AG08396 (cell line): ENCODE measurements at regions not wholly inside any gene's neighbourhood (a gene's known extent, or its start where the extent isn't known, plus 50 kb on each side); places are given as distances from the start of the nearest gene placed in this dataset.

Experiments
- DNase-seq: peaks from one replicate; pipeline ENCODE4 v3.0.0; 2012; ENCODE audit warnings: low spot score, mixed read lengths

DNA sequence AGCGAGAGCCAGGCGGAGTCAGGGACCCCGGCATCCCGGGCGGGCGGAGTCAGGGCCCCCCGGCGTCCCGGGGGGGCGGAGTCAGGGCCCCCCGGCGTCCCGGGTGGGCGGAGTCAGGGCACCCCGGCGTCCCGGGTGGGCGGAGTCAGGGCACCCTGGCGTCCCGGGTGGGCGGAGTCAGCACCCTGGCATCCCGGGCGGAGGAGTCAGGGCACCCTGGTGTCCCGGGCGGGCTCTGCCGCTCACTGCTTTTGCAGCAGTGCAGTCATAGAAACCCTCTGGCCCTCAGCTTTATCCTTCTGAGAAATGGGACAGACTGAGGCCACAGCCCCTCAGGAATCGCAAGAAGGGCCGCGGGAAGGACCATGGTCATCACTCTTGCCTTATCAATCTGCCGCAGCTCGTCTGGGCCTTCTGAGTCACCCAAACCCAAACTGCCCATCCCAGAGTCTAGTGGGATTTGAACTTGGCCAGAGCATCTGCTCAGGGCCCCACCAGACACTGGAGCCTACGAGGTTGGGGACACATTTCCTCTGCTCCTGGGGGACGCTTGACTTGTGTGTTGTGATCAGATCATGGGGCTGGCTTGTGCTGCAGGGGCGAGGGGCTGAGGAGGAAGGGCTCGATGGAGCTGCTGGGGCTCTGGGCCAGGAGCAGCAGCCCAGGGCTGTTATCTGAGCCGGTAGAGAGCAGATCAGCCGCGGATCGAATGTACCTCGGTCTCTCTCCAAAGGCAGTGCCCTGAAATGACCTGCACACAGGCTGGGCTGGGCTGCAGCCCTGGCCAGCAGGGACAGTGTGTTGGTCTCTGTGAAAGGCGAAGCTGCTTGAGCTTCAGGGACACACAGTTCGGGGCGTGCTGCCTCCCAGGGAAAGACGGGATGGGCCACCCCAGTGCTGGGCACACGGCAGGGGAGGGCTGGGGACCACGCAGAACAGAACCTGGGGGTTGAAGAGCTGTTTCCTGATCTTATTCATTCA is 290.1 kb upstream of the HDAC4 start:
- no peak for DNase-seq

DNA sequence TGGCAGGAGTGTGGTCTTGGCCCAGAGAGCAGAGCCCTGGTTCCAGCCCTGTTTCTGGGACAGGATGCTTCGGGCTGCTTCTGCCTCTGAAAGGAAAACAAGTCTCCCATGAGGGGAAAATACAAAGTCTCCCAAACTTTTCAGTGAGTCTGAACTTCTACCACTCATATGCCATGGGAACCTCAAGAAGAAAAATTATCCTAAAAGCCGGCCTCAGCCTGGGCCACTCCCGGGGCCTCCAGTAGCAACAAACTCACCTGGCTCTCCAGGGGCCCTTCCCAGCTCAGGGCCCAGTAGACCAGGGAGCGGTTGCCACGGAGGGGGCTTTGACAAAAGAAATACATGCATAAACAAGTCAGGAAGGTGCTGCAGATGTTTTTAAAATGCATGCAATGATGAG is 289.2 kb upstream of the HDAC4 start:
- DNase-seq: no peak

DNA sequence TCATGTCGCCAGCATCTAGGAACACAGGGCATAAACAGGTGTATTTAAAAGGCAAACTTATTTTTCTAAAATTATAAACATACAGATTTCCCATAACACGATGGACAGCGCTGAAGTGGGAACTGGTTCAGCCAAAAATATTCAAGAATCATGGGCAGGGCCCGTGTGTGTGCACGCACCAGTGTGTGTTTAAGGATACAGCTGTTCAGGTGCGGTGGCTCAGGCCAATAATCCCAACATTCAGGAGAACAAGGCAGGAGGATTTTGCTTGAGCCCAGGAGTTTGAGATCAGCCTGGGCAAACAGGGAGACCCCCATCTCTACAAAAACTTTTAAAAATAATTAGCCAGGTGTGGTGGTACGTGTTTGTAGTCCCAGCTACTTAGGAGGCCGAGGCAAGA is 288.6 kb upstream of the HDAC4 start:
- DNase-seq: no peak

DNA sequence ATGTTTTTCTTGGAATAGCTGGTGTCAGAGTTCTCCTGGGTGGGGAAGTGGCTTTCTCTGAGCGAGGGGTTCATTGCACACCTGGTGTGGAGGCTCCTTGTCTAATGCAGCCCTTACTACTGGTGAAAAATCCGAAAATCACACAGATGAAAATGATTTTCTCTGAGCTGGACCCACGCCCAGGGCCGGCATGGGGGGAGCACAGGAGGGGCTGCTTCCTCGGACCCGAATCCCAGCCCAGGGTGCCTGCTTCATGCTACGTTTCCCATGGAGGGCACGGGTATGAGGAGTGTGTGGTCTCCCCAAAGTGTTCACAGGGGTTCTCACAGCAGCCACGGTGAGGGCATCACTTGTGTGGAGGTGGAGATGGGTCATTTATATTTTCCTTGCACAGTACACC is 288.0 kb upstream of the HDAC4 start:
- no peak for DNase-seq

DNA sequence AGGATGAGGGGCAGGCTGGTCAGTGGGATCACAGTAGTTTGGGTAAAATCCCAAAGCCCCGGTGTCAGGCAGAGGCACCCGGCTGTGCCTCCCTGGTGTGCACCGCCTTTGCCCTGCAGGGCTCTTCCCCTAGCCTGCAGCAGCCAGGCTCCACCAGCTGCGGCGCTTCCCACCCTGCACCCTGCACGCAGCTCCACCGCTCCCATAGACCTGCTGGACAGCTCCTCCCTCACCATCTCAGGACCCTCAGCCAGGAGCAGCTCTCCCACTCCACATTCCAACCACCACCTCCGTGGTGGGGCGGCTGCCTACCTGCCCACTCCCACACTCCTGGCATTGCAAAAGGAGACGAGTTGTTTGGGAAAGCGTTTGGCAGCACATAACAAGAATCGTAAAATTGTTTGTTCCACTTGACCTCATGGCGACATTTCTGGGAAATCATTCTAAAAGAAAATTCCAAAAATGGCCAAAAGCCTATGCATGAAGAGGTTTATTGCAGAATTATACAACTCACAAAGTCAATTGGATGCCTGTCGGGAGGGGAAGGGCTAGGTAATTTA is 287.4 kb upstream of the HDAC4 start:
- no peak for DNase-seq

DNA sequence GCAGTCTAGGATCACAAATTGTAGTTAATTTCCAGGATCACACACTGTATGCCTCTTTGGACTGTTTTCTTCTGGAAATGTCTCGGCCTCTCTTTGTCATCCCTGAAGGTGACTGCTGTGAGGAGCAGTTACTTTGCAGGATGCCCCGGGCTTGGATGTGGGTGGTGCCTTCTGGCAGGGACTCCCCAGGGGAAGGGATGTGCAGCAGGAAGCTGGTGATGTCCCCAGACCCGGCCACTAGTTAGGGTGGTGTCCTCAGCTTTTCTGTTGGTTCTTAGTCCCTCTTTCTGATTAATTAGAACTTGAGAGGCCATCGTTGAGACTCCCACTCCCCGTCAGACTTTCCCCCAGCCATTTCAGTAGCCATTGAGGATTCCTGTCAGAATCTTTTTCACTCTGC is 286.6 kb upstream of the HDAC4 start:
- DNase-seq: no peak

DNA sequence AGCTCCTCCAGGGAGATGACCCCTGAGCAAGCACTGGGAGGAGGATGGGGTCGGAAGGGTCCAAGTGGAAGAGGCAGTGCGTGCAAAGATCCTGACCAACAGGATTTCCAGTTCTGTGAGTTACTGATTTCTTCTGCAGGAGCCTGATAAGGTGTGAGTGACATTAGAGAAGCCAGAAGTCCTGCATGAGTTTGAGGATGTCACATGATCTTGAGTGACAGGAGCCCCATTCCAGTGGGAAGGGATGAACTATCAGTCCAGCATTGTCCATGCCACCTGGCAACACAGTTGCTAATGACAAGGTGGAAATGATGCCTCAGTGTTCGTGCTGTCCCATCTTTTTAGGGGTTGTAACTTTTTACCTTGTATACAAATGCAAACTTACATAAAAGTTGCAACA is 285.1 kb upstream of the HDAC4 start:
- no peak for DNase-seq

DNA sequence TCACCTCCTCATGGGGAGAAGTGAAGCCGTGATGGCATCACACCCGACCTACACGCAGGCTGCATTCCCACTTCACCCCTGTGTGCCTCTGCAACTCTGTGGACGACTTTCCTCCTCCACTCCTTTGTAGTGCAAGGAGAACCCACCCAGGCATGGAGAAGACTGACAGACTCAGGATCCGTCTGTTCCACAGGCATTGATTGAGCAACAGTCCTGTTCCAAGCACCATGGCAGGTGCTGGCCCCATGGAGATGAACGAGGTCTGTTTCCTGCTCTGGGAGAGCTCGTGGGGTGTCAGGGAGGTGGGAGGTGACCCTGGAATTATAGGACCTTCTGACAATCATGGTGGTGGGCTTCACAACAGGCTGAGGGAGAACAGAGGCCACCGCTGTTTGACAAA is 284.7 kb upstream of the HDAC4 start:
- DNase-seq: no peak

DNA sequence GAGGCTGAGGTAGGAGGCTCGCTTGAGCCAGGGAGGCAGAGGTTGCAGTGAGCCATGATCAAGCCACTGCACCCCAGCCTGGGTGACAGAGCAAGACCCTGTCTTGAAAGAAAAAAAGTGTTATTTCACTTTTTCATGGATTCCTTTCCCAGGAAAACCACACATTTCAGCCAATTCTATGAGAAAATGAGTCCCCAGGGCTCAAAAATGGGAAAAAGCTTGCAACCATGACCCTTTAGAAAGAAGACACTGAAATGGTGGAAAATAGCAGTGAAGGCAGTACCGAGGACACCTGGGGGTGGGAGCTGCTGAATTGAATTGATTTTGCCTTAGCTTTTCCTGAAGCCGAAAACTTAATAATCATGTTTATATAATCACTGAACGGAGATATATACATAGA is 284.2 kb upstream of the HDAC4 start:
- no peak for DNase-seq

DNA sequence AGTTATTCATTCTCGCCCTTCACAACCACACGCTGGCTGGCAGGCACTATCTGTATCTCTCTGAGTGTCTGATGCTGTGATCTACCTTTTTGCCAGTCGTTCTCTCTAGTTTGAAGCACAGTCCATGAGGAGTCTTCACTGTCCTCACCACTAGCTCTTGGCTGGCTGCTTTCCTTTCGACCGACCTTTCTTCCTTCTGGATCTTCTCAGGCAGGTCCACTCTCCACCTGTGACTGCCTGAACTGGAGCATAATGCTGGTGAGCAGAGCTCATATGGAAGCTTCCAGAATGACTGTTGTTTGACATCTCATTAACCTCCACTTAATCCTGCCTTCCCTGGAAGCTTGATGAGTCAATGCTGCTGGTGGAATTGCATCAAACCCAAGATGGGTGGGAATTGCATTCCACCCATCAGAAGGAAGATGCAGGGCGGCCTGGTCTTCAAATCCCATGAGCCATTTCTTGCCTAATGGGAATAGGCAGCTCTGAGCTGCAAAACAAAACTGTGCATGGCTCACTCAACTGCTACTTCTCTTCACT is 283.5 kb upstream of the HDAC4 start:
- no peak for DNase-seq

DNA sequence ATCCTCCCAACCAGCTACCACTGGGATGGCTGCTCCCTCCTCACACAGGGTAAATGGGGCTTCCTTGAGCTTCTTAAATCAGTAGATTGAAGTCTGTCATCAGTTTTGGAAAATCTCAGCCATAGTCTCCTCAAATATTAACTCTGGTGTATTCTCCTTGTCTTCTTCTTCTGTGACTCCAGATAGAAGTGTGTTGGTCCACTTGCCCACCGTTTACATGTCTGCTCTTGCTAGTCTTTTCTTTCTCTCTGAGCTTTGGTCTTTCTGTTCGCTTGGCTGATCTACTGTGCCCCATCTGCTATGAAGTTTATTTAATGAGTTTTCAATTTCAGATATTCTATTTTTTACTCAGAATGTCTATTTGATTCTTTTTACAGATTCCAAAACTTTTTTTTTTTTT is 281.7 kb upstream of the HDAC4 start:
- DNase-seq: no peak

DNA sequence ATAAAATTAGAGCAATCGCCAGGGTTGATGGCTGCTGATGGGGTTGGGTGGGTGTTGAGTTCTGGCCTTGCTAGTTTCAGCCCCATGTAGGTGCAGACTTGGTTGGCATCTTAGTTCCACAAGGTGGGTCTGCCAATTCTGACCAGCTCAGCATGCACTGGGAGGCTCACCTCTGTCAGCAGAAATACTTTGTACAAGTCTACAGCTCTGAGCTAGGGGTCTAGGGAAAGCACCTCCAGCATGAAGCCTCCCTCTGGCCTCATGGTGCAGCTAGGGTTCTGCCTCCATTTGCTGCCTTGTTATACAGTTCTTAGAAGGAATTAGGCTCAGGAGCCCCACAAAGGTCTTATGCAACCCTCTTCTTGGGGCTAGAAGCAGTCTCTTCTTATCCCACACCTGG is 278.9 kb upstream of the HDAC4 start:
- DNase-seq: no peak

DNA sequence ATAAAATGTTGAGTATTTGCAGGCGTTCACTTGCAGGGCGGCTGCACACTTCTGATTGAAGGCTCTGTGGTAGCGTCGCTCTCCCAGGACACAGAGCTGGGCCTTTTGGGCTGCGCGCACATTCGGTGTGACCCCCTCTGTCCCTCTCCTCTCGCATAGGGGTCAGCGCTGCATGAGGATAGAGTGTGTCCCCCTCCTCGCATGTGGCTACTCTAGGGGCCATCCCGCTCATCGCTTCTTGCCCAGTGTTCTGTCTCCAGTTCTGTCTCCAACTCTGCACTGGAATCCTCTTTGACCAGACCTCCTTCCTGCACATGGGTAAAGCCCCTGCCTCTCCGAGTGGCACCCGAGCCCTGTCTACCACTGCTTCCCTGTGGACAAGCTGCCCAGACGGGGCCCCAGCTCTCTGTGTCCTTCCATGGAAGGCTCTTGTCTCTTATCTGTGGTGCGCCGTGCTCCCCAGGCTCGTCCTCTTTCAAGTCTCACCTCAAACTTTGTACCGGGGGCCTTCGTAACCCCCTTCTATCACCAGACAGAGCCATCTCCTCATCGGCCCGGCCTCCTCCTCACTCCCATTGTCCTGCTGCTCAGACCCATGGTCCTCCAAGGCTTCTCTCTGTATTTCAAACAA is 278.0 kb upstream of the HDAC4 start:
- DNase-seq: no peak

DNA sequence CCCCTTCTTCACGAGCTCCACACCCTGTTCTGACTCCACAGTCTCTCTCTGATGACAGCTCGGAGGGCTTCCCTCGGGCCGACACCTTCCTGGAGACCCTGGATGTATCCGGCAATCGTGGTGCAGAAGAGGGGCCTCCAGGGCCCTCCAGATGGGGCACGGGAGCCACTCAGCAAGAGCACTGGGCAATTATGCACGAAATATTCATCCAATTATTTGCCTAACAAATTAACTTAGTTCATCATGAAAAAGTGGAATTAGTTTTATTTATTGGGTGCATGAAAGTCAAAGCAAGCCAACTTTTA is 277.3 kb upstream of the HDAC4 start:
- no peak for DNase-seq

DNA sequence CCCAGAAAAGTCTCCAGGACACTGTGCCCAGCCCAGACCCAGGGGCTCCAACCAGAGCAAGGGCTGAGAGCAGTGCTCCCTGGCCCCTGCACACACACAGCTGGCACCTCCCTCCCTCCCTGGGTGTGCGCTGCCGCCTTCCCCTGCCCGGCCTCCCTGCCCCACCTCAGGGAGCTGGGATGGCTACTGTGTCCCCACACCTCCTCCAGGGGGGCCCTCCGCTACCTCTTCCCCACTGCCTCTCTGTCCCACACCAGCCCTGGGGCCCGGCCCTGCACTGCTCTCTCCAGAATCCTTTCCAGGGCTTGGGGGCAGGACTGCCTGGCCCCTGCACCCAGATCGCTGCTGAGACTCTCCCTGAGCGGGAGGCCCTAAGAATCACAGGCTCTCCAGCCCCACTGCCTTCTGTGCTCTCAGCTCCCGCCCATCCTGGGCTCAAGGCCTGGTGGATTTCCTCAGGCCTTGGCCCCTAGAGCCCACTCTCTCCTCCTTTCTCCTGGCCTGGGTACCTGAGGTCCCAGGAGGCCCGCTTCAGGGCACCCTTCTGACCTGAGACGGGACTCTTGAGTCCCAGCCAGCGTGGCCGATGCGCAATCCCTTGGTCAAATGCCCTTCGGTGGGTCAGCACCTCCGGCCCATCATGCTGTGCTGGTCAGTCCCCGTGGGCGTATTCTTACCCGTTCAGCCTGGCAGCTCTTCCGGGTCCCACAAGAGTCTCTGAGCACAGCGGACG is 276.8 kb upstream of the HDAC4 start:
- no peak for DNase-seq

DNA sequence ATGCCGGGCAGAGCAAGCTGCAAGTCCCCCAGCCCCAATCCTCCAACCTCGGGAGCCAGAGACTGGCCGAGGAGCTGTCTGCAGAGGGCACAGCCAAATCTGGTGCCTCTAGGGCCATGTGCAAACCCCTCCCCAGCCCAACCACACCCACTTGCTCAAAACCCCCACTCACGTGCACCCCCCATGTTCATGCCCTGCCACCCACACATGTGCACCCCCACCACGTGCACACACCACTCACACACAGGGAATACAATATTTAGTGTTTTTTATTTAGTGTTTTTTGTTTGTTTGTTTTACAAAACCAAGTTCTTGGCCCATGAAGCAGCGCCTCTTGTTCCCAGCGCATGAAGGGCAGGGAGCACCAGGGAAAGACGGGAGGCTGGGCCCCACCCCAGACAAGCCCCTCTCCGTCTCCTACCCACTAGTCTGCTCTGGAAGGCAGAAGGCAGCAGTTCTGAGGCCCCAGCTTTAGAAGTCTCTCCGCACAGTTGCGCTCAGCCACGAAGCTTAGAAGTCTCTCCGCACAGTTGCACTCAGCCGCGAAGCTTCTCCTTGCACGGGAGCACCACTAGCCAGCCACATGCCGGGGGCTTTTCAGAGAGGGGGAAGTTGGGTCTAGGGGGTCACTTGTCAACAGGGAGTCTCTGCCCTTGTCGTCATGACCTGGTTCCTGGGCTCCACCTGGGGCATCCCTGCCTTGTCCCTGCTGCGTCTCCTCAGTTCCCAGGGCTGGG is 276.1 kb upstream of the HDAC4 start:
- DNase-seq: no peak

DNA sequence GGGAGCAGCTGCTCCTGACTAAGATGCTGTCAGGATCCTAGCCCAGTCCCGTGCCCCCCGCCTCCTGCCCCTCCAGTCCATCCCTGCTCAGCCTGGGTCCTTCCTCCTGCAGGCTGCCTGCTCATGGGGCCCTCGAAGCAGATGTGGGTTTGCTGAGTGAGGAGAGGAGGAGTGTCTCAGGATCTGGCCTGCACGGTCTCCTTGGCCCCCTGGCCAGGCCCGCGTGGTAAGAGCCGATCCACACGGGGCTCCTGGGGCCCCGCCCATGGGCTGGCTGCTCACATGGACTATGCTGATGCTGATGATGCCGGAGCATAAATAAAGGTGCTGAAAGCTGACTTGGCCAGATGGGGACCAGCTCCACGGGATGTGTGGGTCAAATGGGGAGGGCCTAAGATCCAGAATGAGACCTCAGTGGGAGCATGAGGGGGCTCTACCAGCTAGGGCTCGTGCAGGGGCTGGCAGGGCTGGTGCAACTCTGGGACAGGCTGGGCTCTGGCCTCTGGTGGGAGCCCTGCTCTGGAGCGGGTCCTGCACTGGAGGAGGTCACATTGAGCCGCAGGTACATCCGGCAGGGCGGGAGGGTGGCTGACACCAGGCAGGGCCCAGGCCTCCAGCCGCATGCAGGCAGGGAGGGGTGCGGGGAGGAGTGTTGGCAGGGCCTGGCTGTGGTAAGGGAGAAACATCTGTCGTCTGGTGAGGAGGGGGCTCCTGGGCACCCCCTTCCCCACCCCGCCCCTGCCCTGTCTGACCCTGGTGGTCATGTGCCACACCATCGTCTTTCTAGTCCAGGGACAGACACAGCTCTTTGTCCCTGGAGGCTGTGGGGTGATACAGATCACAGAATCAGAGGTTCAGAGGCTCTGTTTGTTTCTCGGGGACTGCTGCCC is 275.3 kb upstream of the HDAC4 start:
- no peak for DNase-seq

DNA sequence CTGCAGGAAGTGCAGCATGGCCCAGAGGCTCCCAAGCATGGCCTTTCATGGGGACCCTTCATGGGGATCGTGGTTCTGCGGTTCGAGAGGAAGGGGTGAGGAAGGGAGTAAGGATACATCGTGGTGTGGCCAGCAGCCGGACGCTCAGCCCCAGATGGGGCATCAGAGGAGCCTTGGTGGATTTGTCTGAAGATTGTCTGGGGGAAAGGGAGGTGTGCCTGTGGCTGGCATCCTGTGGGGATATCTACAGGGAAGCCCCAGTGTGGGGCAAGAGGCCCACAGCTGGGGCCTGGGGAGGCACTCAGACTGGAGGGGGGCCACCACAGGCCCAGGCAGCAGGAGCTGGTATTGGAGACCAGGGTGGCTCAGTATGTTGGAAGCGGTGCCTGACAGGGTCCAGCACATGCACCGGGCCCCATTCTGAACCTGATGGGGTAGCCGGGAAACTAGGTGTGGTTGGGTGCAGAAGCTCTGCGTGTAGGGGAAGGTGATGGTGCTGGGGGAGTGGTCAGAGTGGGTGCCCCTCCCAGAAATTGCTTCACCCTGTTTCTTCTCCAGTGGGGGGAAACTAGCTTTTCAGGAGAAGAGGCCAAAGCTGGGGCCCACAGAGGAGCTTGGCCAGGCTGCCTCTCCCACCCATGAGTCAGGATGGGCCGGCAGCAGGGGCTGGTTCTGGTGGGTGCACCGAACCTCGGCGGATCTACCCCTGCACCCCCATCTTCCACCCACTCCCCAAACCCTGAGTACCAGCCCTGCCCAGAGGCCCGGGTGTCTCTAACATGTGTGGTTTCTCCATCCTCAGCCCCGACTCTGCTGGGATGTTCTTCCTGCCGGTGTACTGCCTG is 274.4 kb upstream of the HDAC4 start:
- no peak for DNase-seq

DNA sequence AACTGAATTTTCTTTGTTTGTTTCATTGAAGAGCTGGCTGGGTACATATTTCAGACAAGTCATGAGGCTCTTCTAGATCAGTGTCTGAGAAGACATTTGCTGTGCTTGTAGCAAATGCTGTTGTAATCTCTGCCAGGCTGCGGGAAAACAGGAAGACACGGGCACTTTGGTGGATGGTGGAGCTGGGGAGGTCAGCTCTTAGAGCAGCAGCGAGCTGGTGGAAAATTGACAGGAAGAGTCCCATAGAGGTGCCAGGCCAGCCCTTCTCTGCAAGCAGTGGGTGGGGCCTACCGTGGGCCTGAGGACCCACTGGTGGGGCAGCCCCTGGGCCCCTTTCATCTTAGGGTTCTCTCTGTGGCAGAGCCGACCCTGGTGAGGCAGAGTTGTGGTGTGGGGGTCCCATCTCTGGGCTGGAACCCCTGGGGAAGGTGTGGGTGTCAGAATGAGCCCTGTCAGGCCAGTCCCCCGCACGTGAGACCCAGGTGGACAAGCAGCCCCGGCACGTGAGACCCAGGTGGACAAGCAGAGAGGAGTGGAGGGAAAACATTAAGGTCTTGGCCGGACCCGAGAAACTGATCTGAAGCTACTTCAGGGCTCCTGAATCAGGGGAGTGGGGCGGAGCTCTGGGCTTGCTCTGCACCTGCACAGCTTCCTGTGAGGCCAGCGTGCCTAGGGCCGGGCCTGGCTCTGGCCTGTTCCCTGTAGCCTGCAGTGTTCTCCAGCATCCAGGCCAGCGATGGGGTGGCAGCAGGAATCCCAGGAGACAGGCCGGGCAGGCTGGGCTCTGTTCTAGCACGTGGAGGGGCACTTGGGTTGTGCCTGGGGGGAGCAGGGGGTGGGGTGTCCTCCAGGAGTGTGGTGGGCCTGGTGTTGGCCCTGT is 273.5 kb upstream of the HDAC4 start:
- DNase-seq: no peak
